ENCODE measurements at regions not wholly inside any gene's neighbourhood (a gene's known extent, or its start where the extent isn't known, plus 50 kb on each side); places are given as distances from the start of the nearest gene placed in this dataset.
"Not testable (repeated sequence)": the region's sequence is repeated elsewhere in the genome, so short reads cannot be mapped to it uniquely, and the experiment has no call there.

DNA sequence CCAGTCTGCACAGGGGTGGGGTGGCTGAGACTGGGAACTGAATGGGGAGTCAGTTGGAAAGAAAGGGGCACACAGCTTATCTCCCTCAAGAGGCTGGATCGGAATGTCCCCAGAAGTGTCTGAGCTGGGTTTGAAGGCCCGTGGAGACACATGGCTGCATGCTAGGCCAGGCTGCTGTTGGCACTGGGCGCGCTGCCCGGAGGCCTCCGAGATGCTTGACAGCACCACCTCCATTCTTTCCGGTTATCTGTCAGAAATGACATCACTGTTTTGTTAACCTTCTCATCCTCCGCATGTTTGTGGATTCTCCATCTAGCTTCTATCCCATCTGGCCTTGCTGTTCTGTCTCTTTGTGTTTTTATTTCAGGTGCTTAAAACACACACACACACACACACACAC is 85.5 kb downstream of the APIP start:
- H3K27ac Mint-ChIP-seq = no peak overlapping the region
- peaks cover 6% of the 10 kb centered on the region for H3K27me3 Mint-ChIP-seq
- H3K9me3 Mint-ChIP-seq = peaks cover 5% of the 10 kb centered on the region
- H3K4me1 Mint-ChIP-seq = no peaks in the 10 kb centered on the region
- DNase-seq (ENCODE audit: low spot score in 2 of 2) = no peak
- H3K4me3 Mint-ChIP-seq = no peak overlapping the region
- ATAC-seq (ENCODE audit: low read depth) = no peak
- H3K36me3 Mint-ChIP-seq = no peaks in the 10 kb centered on the region

GRCh38 chr11:34830035-34830434 is 86.1 kb downstream of the APIP start:
- DNase-seq (ENCODE audit: low spot score in 2 of 2) = no peak
- no peaks in the 10 kb centered on the region for H3K4me1 Mint-ChIP-seq
- no peaks in the 10 kb centered on the region for H3K36me3 Mint-ChIP-seq
- H3K27me3 Mint-ChIP-seq = peaks cover 4% of the 10 kb centered on the region
- H3K27ac Mint-ChIP-seq = no peak overlapping the region
- no peak for ATAC-seq (ENCODE audit: low read depth)
- H3K4me3 Mint-ChIP-seq = no peak overlapping the region
- H3K9me3 Mint-ChIP-seq = peaks cover 3% of the 10 kb centered on the region

DNA sequence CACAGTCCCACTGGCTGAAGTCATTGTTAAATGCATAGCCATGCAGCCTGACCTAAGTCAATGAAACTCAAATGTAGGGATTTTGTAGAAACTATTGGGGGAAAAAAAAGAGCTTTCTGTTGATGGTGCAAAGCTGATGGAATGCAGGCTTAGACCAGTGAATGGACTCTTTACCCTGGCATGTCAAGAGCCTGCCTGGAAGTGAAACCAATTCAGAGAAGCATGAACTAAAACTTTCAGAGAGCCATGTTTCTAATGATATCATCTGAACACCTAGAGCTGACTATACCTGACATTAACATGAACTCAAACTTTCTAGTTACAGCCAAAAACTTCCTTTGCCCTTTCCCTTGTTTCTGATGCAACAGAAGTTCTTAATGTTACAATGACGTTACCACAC is 89.0 kb downstream of the APIP start:
- ATAC-seq (ENCODE audit: low read depth) = no peak
- no peak overlapping the region for H3K4me3 Mint-ChIP-seq

DNA sequence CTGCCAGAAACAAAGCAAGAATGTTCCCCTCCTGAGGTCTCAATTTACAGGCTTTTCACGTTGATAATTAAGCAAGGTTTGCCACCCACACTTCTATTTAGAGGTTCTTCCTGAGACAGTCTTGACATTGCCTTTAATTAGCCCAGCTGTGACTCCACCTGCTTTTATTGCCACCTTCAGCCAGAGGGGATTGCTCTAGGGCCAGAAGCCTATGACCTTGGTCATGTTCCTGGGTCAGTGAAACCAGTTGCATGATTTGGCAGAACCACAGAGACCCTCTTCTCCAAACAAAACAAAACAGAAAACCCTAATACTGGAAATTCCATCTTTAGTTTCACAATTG is 89.8 kb downstream of the APIP start:
- no peak overlapping the region for H3K27ac Mint-ChIP-seq
- DNase-seq (ENCODE audit: low spot score in 2 of 2) = no peak
- no peaks in the 10 kb centered on the region for H3K36me3 Mint-ChIP-seq
- no peak for ATAC-seq (ENCODE audit: low read depth)
- no peaks in the 10 kb centered on the region for H3K9me3 Mint-ChIP-seq
- H3K4me1 Mint-ChIP-seq = no peaks in the 10 kb centered on the region
- H3K4me3 Mint-ChIP-seq = no peak overlapping the region
- H3K27me3 Mint-ChIP-seq = peaks cover 7% of the 10 kb centered on the region

More for the DNA sequence above, 89.0 kb downstream of the APIP start:
- peaks cover 2% of the 10 kb centered on the region for H3K27me3 Mint-ChIP-seq
- H3K4me1 Mint-ChIP-seq = no peaks in the 10 kb centered on the region
- no peak for DNase-seq (ENCODE audit: low spot score in 2 of 2)
- H3K27ac Mint-ChIP-seq = no peak overlapping the region
- H3K36me3 Mint-ChIP-seq = no peaks in the 10 kb centered on the region
- no peaks in the 10 kb centered on the region for H3K9me3 Mint-ChIP-seq

DNA sequence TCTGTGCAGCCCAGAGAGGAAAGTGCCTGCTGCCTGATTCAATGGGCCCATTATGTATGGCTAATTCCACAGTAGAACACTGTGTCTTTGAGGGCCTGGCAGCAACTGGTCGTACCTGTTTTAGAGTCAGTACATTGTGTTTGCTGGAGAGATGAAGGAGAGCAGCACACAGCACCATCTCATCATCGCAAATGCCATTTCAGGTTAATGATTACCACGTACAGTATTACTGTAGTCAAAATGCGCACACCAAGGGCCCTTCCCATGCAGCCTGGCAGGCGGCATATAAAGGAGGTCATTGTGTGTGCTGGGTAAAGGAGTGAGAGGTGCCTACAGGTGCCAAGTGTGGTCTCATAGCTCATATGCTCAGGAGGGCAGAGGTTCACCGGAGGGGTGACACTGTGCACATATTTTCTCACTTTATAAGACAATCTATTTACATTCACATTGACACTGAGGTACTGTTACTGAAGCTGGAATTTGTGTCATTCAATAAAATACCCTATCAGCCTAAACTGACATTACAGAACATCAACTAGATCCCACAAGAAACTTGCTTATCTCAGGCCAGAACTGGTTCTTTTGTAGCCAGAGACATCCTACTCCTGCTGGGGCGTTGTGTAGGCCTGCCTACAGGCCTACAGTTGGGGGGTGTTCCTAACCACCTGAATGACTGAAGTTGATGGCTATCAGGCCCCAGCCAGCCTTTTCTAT is 90.4 kb downstream of the APIP start:
- no peaks in the 10 kb centered on the region for H3K36me3 Mint-ChIP-seq
- H3K27ac Mint-ChIP-seq = no peak overlapping the region
- no peak overlapping the region for H3K4me3 Mint-ChIP-seq
- H3K4me1 Mint-ChIP-seq = no peaks in the 10 kb centered on the region
- DNase-seq (ENCODE audit: low spot score in 2 of 2) (no peak), ATAC-seq (ENCODE audit: low read depth) (no peak)
- peaks cover 5% of the 10 kb centered on the region for H3K27me3 Mint-ChIP-seq
- no peaks in the 10 kb centered on the region for H3K9me3 Mint-ChIP-seq

DNA sequence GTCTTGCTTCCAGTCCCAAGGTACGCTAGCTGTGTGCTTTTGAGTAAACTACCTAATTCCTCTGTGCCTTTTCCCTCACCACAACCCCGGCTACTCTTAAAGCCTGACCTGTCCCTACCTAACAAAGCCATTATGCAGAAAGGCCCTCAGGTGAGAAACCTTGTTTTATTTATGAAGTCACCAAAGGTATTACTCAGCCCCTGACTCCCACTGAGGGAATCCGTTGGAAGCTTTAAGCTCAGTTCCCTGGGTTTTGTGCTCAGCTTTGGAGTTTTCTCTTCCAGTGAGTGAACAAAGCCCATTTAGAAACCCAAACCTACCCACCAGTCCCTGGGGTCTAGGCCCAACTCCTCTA is 90.9 kb downstream of the APIP start:
- ATAC-seq (ENCODE audit: low read depth) = no peak
- H3K27me3 Mint-ChIP-seq = peaks cover 5% of the 10 kb centered on the region

GRCh38 chr11:34824425-34824824 is 91.8 kb downstream of the APIP start:
- Mint-ChIP-seq H3K27me3 (peaks cover 9% of the 10 kb centered on the region), H3K27ac (no peak overlapping the region), H3K4me1 (no peaks in the 10 kb centered on the region), H3K4me3 (no peak overlapping the region), H3K9me3 (peaks cover 2% of the 10 kb centered on the region), H3K36me3 (peaks cover 2% of the 10 kb centered on the region)
- DNase-seq (ENCODE audit: low spot score in 2 of 2) = no peak
- no peak for ATAC-seq (ENCODE audit: low read depth)

More for the DNA sequence above, 90.9 kb downstream of the APIP start:
- no peak overlapping the region for H3K27ac Mint-ChIP-seq
- H3K9me3 Mint-ChIP-seq = no peaks in the 10 kb centered on the region
- H3K4me1 Mint-ChIP-seq = no peaks in the 10 kb centered on the region
- no peak overlapping the region for H3K4me3 Mint-ChIP-seq
- H3K36me3 Mint-ChIP-seq = no peaks in the 10 kb centered on the region
- no peak for DNase-seq (ENCODE audit: low spot score in 2 of 2)

GRCh38 chr11:34823639-34824038 is 92.5 kb downstream of the APIP start:
- DNase-seq (ENCODE audit: low spot score in 2 of 2) (no peak), ATAC-seq (ENCODE audit: low read depth) (no peak)
- H3K4me1 Mint-ChIP-seq = no peaks in the 10 kb centered on the region
- H3K4me3 Mint-ChIP-seq = no peak overlapping the region
- peaks cover 2% of the 10 kb centered on the region for H3K36me3 Mint-ChIP-seq
- H3K27me3 Mint-ChIP-seq = peaks cover 9% of the 10 kb centered on the region
- peaks cover 2% of the 10 kb centered on the region for H3K9me3 Mint-ChIP-seq
- H3K27ac Mint-ChIP-seq = no peak overlapping the region

GRCh38 chr11:34823197-34823596 is 93.0 kb downstream of the APIP start:
- Mint-ChIP-seq H3K4me1 (no peaks in the 10 kb centered on the region), H3K4me3 (no peak overlapping the region), H3K9me3 (peaks cover 2% of the 10 kb centered on the region), H3K27ac (no peak overlapping the region), H3K36me3 (peaks cover 2% of the 10 kb centered on the region), H3K27me3 (peaks cover 9% of the 10 kb centered on the region)
- no peak for ATAC-seq (ENCODE audit: low read depth)
- DNase-seq (ENCODE audit: low spot score in 2 of 2) = no peak

GRCh38 chr11:34819740-34820482 is 96.3 kb downstream of the APIP start:
- Mint-ChIP-seq H3K27ac (no peak overlapping the region), H3K27me3 (peaks cover 13% of the 10 kb centered on the region), H3K4me1 (no peaks in the 10 kb centered on the region), H3K4me3 (no peak overlapping the region), H3K36me3 (peaks cover 2% of the 10 kb centered on the region), H3K9me3 (peaks cover 6% of the 10 kb centered on the region)
- DNase-seq (ENCODE audit: low spot score in 2 of 2) (no peak), ATAC-seq (ENCODE audit: low read depth) (no peak)

DNA sequence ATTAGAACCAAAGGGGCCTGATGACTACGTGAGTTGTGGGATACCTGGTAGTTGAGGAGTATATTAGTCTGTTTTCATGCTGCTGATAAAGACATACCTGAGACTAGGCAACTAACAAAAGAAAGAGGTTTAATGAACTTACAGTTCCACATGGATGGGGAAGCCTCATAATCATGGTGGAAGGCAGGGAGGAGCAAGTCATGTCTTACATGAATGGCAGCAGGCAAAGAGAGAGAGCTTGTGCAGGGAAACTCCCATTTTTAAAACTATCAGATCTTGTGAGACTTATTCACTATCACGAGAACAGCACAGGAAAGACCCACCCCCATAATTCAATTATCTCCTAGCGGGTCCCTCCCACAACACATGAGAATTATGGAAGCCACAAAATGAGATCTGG is 98.4 kb downstream of the APIP start:
- Mint-ChIP-seq H3K27me3 (peaks cover 13% of the 10 kb centered on the region), H3K9me3 (peaks cover 11% of the 10 kb centered on the region)
- not testable (repeated sequence) for H3K27ac Mint-ChIP-seq; H3K4me3 Mint-ChIP-seq; DNase-seq (ENCODE audit: low spot score in 2 of 2); ATAC-seq (ENCODE audit: low read depth); H3K36me3 Mint-ChIP-seq; H3K4me1 Mint-ChIP-seq

DNA sequence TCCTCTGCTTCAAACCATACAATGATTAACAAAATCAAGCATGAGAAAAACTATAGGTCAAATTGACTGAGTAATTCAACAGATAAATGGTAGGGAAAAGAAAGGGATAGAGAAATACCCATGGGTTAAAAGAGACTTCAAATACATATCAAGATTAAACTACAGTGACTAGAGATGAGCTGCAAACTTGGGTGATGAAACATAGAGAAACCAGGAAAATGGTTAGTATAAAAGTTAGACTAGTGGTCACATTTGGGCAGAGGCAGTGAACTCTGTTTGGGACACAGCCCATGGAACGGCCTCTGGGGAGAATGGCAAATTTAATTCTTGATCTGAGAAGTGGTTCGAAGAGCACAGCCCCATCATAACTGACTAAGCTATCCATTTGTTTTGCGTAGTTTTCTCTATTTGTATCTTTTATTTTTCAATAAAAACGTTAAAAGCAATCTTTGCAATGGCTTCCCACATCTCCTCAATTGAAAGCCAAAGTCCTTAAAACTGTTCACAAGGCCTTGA is 99.4 kb downstream of the APIP start:
- no peak overlapping the region for H3K27ac Mint-ChIP-seq
- peaks cover 8% of the 10 kb centered on the region for H3K27me3 Mint-ChIP-seq
- ATAC-seq (ENCODE audit: low read depth) (no peak), DNase-seq (ENCODE audit: low spot score in 2 of 2) (no peak)
- no peaks in the 10 kb centered on the region for H3K4me1 Mint-ChIP-seq
- H3K4me3 Mint-ChIP-seq = no peak overlapping the region
- peaks cover 15% of the 10 kb centered on the region for H3K9me3 Mint-ChIP-seq
- peaks cover 4% of the 10 kb centered on the region for H3K36me3 Mint-ChIP-seq

GRCh38 chr11:34812905-34813576 is 103.1 kb downstream of the APIP start:
- H3K27me3 Mint-ChIP-seq = peaks cover 16% of the 10 kb centered on the region
- DNase-seq (ENCODE audit: low spot score in 2 of 2) = no peak
- peaks cover 12% of the 10 kb centered on the region for H3K9me3 Mint-ChIP-seq
- H3K4me1 Mint-ChIP-seq = no peaks in the 10 kb centered on the region
- H3K4me3 Mint-ChIP-seq = no peak overlapping the region
- H3K27ac Mint-ChIP-seq = no peak overlapping the region
- peaks cover 2% of the 10 kb centered on the region for H3K36me3 Mint-ChIP-seq
- no peak for ATAC-seq (ENCODE audit: low read depth)

DNA sequence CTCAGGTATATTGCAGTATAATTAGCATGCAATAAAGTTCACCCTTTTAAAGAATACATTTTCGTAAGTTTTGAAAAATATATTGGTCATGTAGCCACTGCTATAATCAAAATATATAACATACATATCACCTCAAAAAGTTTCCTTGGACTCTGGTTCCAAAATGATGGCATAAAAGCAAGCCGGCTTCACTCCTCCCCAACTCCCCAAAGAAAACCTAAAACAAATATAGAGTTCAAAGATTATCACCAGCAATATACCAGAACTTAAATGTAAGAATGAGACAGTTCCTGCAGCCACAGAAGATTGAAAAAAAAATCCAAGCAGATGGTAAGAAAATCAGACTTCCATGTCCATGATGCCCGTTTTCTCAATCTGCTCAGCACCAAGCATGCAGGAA is 104.3 kb downstream of the APIP start:
- peaks cover 14% of the 10 kb centered on the region for H3K27me3 Mint-ChIP-seq
- no peak overlapping the region for H3K4me3 Mint-ChIP-seq
- peaks cover 2% of the 10 kb centered on the region for H3K36me3 Mint-ChIP-seq
- H3K4me1 Mint-ChIP-seq = no peaks in the 10 kb centered on the region
- ATAC-seq (ENCODE audit: low read depth) (no peak), DNase-seq (ENCODE audit: low spot score in 2 of 2) (no peak)
- H3K27ac Mint-ChIP-seq = no peak overlapping the region
- peaks cover 8% of the 10 kb centered on the region for H3K9me3 Mint-ChIP-seq
